IMR-90 (cell line): ENCODE measurements at regions not wholly inside any gene's neighbourhood (a gene's known extent, or its start where the extent isn't known, plus 50 kb on each side); places are given as distances from the start of the nearest gene placed in this dataset.

Experiments used
- ATAC-seq: fragments of 200-7000 bp; cut with Tn5 transposase; 2 replicates; pipeline ENCODE4 v1.9.1; 2020; ENCODE audit warnings: low read depth, mild to moderate bottlenecking, moderate library complexity
- BruUV-seq: library from RNA; stranded (reverse); fragments of 400-500 nt; replicated peaks from 2 replicates; lab custom pipeline; 2021; lab: Mats Ljungman, UMichigan
- CTCF ChIA-PET: fragments of 300-600 bp; formaldehyde crosslinking; extraction: SDS; loops from one replicate; lab custom pipeline; 2021; ENCODE audit warnings: antibody characterized with exemption; lab: Yijun Ruan, JAX
- POLR2A ChIA-PET: fragments of 300-600 bp; sonication (Branson Sonifier 250); formaldehyde crosslinking; loops from one replicate; lab custom pipeline; 2022; ENCODE audit warnings: antibody characterized with exemption; ENCODE audit not compliant: unreplicated experiment; lab: Charles Lee
- DNase-seq: peaks from one replicate; pipeline ENCODE4 v3.0.0; 2013
- H2AFZ ChIP-seq: replicated peaks from 2 replicates; pipeline ENCODE3; 2013; ENCODE audit warnings: low read length, mild to moderate bottlenecking; ENCODE audit not compliant: poor library complexity
- H2AK5ac ChIP-seq: 2 replicates; pipeline ENCODE4 v1.6.1; 2013; ENCODE audit warnings: low read depth, low read length, inconsistent platforms
- H2AK9ac ChIP-seq: replicated peaks from 2 replicates; pipeline ENCODE3; 2013; ENCODE audit warnings: mild to moderate bottlenecking, low read depth, low read length, moderate library complexity; ENCODE audit not compliant: poor library complexity
- H2BK120ac ChIP-seq: 2 replicates; pipeline ENCODE4 v1.6.1; 2013; ENCODE audit warnings: low read depth, low read length, inconsistent platforms
- H2BK15ac ChIP-seq: 3 replicates; pipeline ENCODE4 v1.6.1; 2013; ENCODE audit warnings: low read depth, low read length, inconsistent platforms
- H2BK20ac ChIP-seq: 2 replicates; pipeline ENCODE4 v1.6.1; 2013; ENCODE audit warnings: low read depth, mild to moderate bottlenecking, inconsistent platforms, low read length, moderate library complexity
- H2BK5ac ChIP-seq: 2 replicates; pipeline ENCODE4 v1.6.1; 2013; ENCODE audit warnings: mild to moderate bottlenecking, low read depth, low read length, inconsistent platforms; ENCODE audit not compliant: poor library complexity, severe bottlenecking
- H3K14ac ChIP-seq: replicated peaks from 2 replicates; pipeline ENCODE4 v1.6.1; 2013; ENCODE audit warnings: low read depth, low read length, inconsistent platforms
- H3K18ac ChIP-seq: 2 replicates; pipeline ENCODE4 v1.6.1; 2013; ENCODE audit warnings: low read depth, low read length, control low read depth
- H3K23ac ChIP-seq: 2 replicates; pipeline ENCODE4 v1.6.1; 2013; ENCODE audit warnings: low read depth, low read length, inconsistent platforms
- H3K27ac ChIP-seq: 2 replicates; pipeline ENCODE4 v1.5.1; 2013; ENCODE audit warnings: mild to moderate bottlenecking, control low read depth, low read length; ENCODE audit not compliant: insufficient read depth
- H3K27me3 ChIP-seq: 2 replicates; pipeline ENCODE4 v1.6.1; 2013; ENCODE audit warnings: low read length; ENCODE audit not compliant: control insufficient read depth, insufficient read depth
- H3K36me3 ChIP-seq: 2 replicates; pipeline ENCODE4 v1.6.1; 2013; ENCODE audit warnings: low read length, mixed read lengths; ENCODE audit not compliant: control insufficient read depth, insufficient read depth
- H3K4ac ChIP-seq: 2 replicates; pipeline ENCODE4 v1.6.1; 2013; ENCODE audit warnings: low read depth, low read length, inconsistent platforms
- H3K4me1 ChIP-seq: 2 replicates; pipeline ENCODE4 v1.6.1; 2013; ENCODE audit warnings: low read length, mixed read lengths; ENCODE audit not compliant: control insufficient read depth, insufficient read depth
- H3K4me2 ChIP-seq: 2 replicates; pipeline ENCODE4 v1.6.1; 2013; ENCODE audit warnings: low read depth, mild to moderate bottlenecking, control low read depth, low read length, moderate library complexity
- H3K4me3 ChIP-seq: 2 replicates; pipeline ENCODE4 v1.5.1; 2013; ENCODE audit warnings: low read depth, mild to moderate bottlenecking, control low read depth, low read length, moderate library complexity; ENCODE audit not compliant: insufficient read depth
- H3K56ac ChIP-seq: 2 replicates; pipeline ENCODE4 v1.6.1; 2013; ENCODE audit warnings: low read length, inconsistent platforms; ENCODE audit not compliant: insufficient read depth; ENCODE audit errors: extremely low read depth
- H3K79me1 ChIP-seq, 2 experiments: 2 replicates each; pipeline ENCODE4 v1.6.1; 2013; ENCODE audit warnings: low read length in 2 of 2, inconsistent platforms in 1 of 2, low read depth in 1 of 2
- H3K9ac ChIP-seq: 2 replicates; pipeline ENCODE4 v1.6.1; 2013; ENCODE audit warnings: low read depth, low read length, control low read depth
- H3K9me1 ChIP-seq: 2 replicates; pipeline ENCODE4 v1.6.1; 2013; ENCODE audit warnings: low read length, inconsistent platforms; ENCODE audit not compliant: insufficient read depth
- H3K9me3 ChIP-seq: 2 replicates; pipeline ENCODE4 v1.6.1; 2013; ENCODE audit warnings: low read length; ENCODE audit not compliant: control insufficient read depth, insufficient read depth
- H4K20me1 ChIP-seq: 2 replicates; pipeline ENCODE4 v1.6.1; 2013; ENCODE audit warnings: low read length, inconsistent platforms; ENCODE audit not compliant: insufficient read depth
- H4K5ac ChIP-seq: 2 replicates; pipeline ENCODE4 v1.6.1; 2013; ENCODE audit warnings: mild to moderate bottlenecking, low read depth, low read length, control low read depth
- H4K8ac ChIP-seq, 2 experiments: 2 replicates each; pipeline ENCODE4 v1.6.1; 2013; ENCODE audit warnings: low read depth in 2 of 2, low read length in 2 of 2, control low read depth in 1 of 2, inconsistent platforms in 1 of 2
- H4K91ac ChIP-seq: 2 replicates; pipeline ENCODE4 v1.6.1; 2013; ENCODE audit warnings: low read depth, low read length, inconsistent platforms; ENCODE audit not compliant: insufficient read depth
- MAFK ChIP-seq: IDR thresholded peaks from 2 replicates; pipeline ENCODE4 v1.6.1; 2012; ENCODE audit warnings: low read depth, low read length, improper control_type of control experiment
- RCOR1 ChIP-seq: IDR thresholded peaks from 2 replicates; pipeline ENCODE4 v1.6.1; 2012; ENCODE audit warnings: mild to moderate bottlenecking, low read length, improper control_type of control experiment; ENCODE audit not compliant: insufficient replicate concordance
- SMC3 ChIP-seq: fragments of 150-350 bp; IDR thresholded peaks from 2 replicates; pipeline ENCODE4 v1.6.1; 2016; ENCODE audit warnings: low read depth, mild to moderate bottlenecking, antibody characterized with exemption, low read length, moderate library complexity
- WGBS, 2 experiments: methylation state at CpG; one replicate each; pipeline versions ENCODE4 v1.1.5 to v1.1.7; 2013; ENCODE audit warnings: missing lambda C conversion rate in 2 of 2; ENCODE audit not compliant: insufficient read length in 1 of 2; ENCODE audit errors: extremely low coverage in 2 of 2; 5-methylcytosine and 5-hydroxymethylcytosine counted together
- dilution Hi-C: fragments of 300-500 bp; cut with HindIII; formaldehyde crosslinking; loops from one replicate; pipeline ENCODE4 v1.14.3; 2018; ENCODE audit warnings: low sequenced_read_pairs; ENCODE audit not compliant: unreplicated experiment
- in situ Hi-C: fragments of 300-500 bp; cut with MboI; formaldehyde crosslinking; loops from 3 replicates; pipeline ENCODE4 v1.14.3; 2019; ENCODE audit warnings: low sequenced_read_pairs, inconsistent platforms, mixed read lengths
- intact Hi-C: fragments of 100-400 bp; cut with micrococcal nuclease; formaldehyde crosslinking; loops from 2 replicates; pipeline ENCODE4 v1.10.0; 2022

DNA sequence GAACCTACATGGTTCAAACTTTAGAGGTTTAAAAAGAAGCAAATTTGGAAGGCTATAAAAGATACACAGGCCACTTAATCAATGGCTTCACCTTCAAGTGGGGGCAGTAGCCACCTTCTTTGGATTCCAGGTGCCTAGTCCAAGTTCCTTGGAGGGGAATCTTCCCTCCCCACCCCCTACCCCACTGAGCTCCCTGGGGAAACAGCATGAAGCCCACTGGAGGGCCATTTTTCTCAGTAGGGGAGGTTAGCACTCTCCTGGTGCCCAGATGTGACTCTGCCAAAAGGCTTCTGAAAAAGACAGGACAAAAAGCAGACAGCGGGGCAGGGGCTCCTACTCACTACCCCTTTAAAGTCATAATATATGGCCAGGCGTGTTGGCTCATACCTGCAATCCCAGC lies 93.9 kb downstream of the KCTD15 start:
- no peak for DNase-seq
- Histone ChIP-seq H2AFZ (no peak overlapping the region), H2AK5ac (no peak overlapping the region), H3K23ac (no peak overlapping the region), H2BK20ac (no peak overlapping the region), H4K8ac (no peak overlapping the region), H3K56ac (no peak overlapping the region), H3K27ac (no peak overlapping the region), H4K5ac (no peak overlapping the region), H3K9me1 (no peaks in the 10 kb centered on the region), H3K18ac (no peak overlapping the region), H4K20me1 (no peaks in the 10 kb centered on the region), H3K14ac (no peak overlapping the region), H3K36me3 (no peaks in the 10 kb centered on the region), H3K4ac (no peak overlapping the region), H2BK15ac (no peak overlapping the region), H2AK9ac (no peak overlapping the region), H3K27me3 (peaks cover 2% of the 10 kb centered on the region; the same call in 1 of the 2 replicates), H3K4me1 (no peaks in the 10 kb centered on the region), H3K4me3 (no peak overlapping the region), H3K79me1 (no peaks in the 10 kb centered on the region), H4K91ac (no peak overlapping the region), H2BK120ac (no peak overlapping the region), H3K9me3 (no peaks in the 10 kb centered on the region), H2BK5ac (no peak overlapping the region), H3K9ac (no peak overlapping the region), H3K4me2 (no peak overlapping the region)
- dilution Hi-C loops (no loop called here), intact Hi-C loops (no loop called here), in situ Hi-C loops (no loop called here)
- WGBS, 2 experiments, result no CpG with 5 or more reads among the region's 2 CpGs
- TF ChIP-seq SMC3 (no peak), MAFK (no peak), RCOR1 (no peak)
- no TSS peak for BruUV-seq
- CTCF ChIA-PET, result no interaction called here
- ATAC-seq, result no peak
- POLR2A ChIA-PET, result no interaction called here
